HG03103 (cell line): ENCODE measurements at regions not wholly inside any gene's neighbourhood (a gene's known extent, or its start where the extent isn't known, plus 50 kb on each side); places are given as distances from the start of the nearest gene placed in this dataset.
"Not testable (repeated sequence)": the region's sequence is repeated elsewhere in the genome, so short reads cannot be mapped to it uniquely, and the experiment has no call there.

Source experiments
- ATAC-seq: cut with Tn5 transposase; IDR thresholded peaks from one replicate; pipeline ENCODE4 v1.9.1; 2021; ENCODE audit warnings: low read depth; ENCODE audit not compliant: unreplicated experiment

GRCh38 chr14:85912141-85912540 is 382.2 kb downstream of the FLRT2 start:
- no peak for ATAC-seq

- no peak for ATAC-seq
Measured at GRCh38 chr14:85911044-85911443, 381.1 kb downstream of the FLRT2 start.

GRCh38 chr14:85909581-85909980 is 379.6 kb downstream of the FLRT2 start:
- ATAC-seq: no peak

- ATAC-seq: no peak
Measured at GRCh38 chr14:85907536-85907935, 377.6 kb downstream of the FLRT2 start.

- no peak for ATAC-seq
Measured at GRCh38 chr14:85897808-85898207, 367.9 kb downstream of the FLRT2 start.

GRCh38 chr14:85895603-85896002 is 365.7 kb downstream of the FLRT2 start:
- ATAC-seq: no peak

GRCh38 chr14:85892251-85892650 is 362.3 kb downstream of the FLRT2 start:
- no peak for ATAC-seq

GRCh38 chr14:85883966-85884365 is 354.0 kb downstream of the FLRT2 start:
- no peak for ATAC-seq

- ATAC-seq: no peak
Measured at GRCh38 chr14:85883101-85883500, 353.2 kb downstream of the FLRT2 start.

GRCh38 chr14:85881935-85882334 is 352.0 kb downstream of the FLRT2 start:
- ATAC-seq: no peak

- ATAC-seq: no peak
Measured at GRCh38 chr14:85878874-85879273, 348.9 kb downstream of the FLRT2 start.

- ATAC-seq: no peak
Measured at GRCh38 chr14:85873006-85873405, 343.1 kb downstream of the FLRT2 start.

- no peak for ATAC-seq
Measured at GRCh38 chr14:85867450-85867849, 337.5 kb downstream of the FLRT2 start.

GRCh38 chr14:85865701-85866100 is 335.8 kb downstream of the FLRT2 start:
- ATAC-seq: no peak

- ATAC-seq: no peak
Measured at GRCh38 chr14:85858634-85859033, 328.7 kb downstream of the FLRT2 start.

- no peak for ATAC-seq
Measured at GRCh38 chr14:85856430-85856829, 326.5 kb downstream of the FLRT2 start.

GRCh38 chr14:85853996-85854526 is 324.1 kb downstream of the FLRT2 start:
- no peak for ATAC-seq

- ATAC-seq: no peak
Measured at GRCh38 chr14:85852906-85853305, 323.0 kb downstream of the FLRT2 start.

GRCh38 chr14:85852123-85852522 is 322.2 kb downstream of the FLRT2 start:
- not testable (repeated sequence) for ATAC-seq

GRCh38 chr14:85830549-85830948 is 300.6 kb downstream of the FLRT2 start:
- ATAC-seq: not testable (repeated sequence)

- not testable (repeated sequence) for ATAC-seq
Measured at GRCh38 chr14:85829601-85830000, 299.7 kb downstream of the FLRT2 start.

GRCh38 chr14:85824526-85824925 is 294.6 kb downstream of the FLRT2 start:
- ATAC-seq: no peak

- ATAC-seq: no peak
Measured at GRCh38 chr14:85822236-85822635, 292.3 kb downstream of the FLRT2 start.
